H1 (cell line): ENCODE measurements at regions not wholly inside any gene's neighbourhood (a gene's known extent, or its start where the extent isn't known, plus 50 kb on each side); places are given as distances from the start of the nearest gene placed in this dataset.

Experiments used
- CTCF ChIA-PET: fragments of 300-600 bp; sonication (Branson Sonifier 250); formaldehyde crosslinking; loops from one replicate; lab custom pipeline; 2021; ENCODE audit not compliant: partially characterized antibody; lab: Charles Lee
- POLR2A ChIA-PET: fragments of 300-600 bp; sonication (Branson Sonifier 250); formaldehyde crosslinking; loops from one replicate; lab custom pipeline; 2021; ENCODE audit warnings: inconsistent platforms; ENCODE audit not compliant: partially characterized antibody; lab: Charles Lee
- DNase-seq, 2 experiments: peaks; one replicate each; pipeline versions ENCODE4 v3.0.0 to v3.0.0-alpha.2; 2010 to 2022; ENCODE audit warnings: low spot score in 2 of 2, low read depth in 1 of 2, mixed read lengths in 1 of 2
- FAIRE-seq: peaks from 2 replicates; lab custom pipeline; 2011; peaks lifted over from hg19 to GRCh38; lab: Jason Lieb, UNC
- H2AFZ ChIP-seq: 2 replicates; pipeline ENCODE4 v1.8.1; 2012; ENCODE audit warnings: low read length, inconsistent platforms
- H2AK5ac ChIP-seq: 2 replicates; pipeline ENCODE4 v1.6.1; 2013; ENCODE audit warnings: low read depth, low read length
- H2BK120ac ChIP-seq: replicated peaks from 2 replicates; pipeline ENCODE3; 2013; ENCODE audit warnings: low read depth, low read length, inconsistent platforms
- H2BK12ac ChIP-seq: 2 replicates; pipeline ENCODE4 v1.6.1; 2013; ENCODE audit warnings: low read depth, low read length
- H2BK15ac ChIP-seq: 2 replicates; pipeline ENCODE4 v1.6.1; 2013; ENCODE audit warnings: low read length
- H2BK20ac ChIP-seq: 2 replicates; pipeline ENCODE4 v1.6.1; 2013; ENCODE audit warnings: low read length
- H2BK5ac ChIP-seq: 2 replicates; pipeline ENCODE4 v1.6.1; 2013; ENCODE audit warnings: low read depth, low read length
- H3K14ac ChIP-seq: 2 replicates; pipeline ENCODE4 v1.6.1; 2013; ENCODE audit warnings: inconsistent platforms; ENCODE audit not compliant: insufficient read length
- H3K18ac ChIP-seq: 2 replicates; pipeline ENCODE4 v1.6.1; 2013; ENCODE audit warnings: low read length; ENCODE audit errors: extremely low read depth
- H3K23ac ChIP-seq: 2 replicates; pipeline ENCODE4 v1.6.1; 2013; ENCODE audit warnings: inconsistent platforms; ENCODE audit not compliant: insufficient read length
- H3K23me2 ChIP-seq: 2 replicates; pipeline ENCODE4 v1.6.1; 2013; ENCODE audit warnings: low read depth, low read length
- H3K27ac ChIP-seq: 2 replicates; pipeline ENCODE4 v1.6.1; 2011; ENCODE audit warnings: low read depth, low read length, inconsistent platforms
- H3K27me3 ChIP-seq, 4 experiments: replicated peaks in 1 of 4; 1 replicate in 1 of 4; 2 replicates in 3 of 4; pipeline versions ENCODE4 v1.6.1 to v1.8.1; 2011 to 2013; ENCODE audit warnings: low read length in 3 of 4, mild to moderate bottlenecking in 3 of 4, inconsistent platforms in 2 of 4, mixed read lengths in 2 of 4, moderate library complexity in 1 of 4; ENCODE audit not compliant: control insufficient read depth in 3 of 4, insufficient read depth in 3 of 4; ENCODE audit errors: extremely low read depth in 1 of 4
- H3K36me3 ChIP-seq, 4 experiments: 2 replicates each; pipeline versions ENCODE4 v1.6.1 to v1.8.1; 2011 to 2013; ENCODE audit warnings: mild to moderate bottlenecking in 4 of 4, low read length in 3 of 4, moderate library complexity in 2 of 4, control low read depth in 1 of 4, inconsistent platforms in 1 of 4; ENCODE audit not compliant: insufficient read depth in 4 of 4, control insufficient read depth in 2 of 4
- H3K4ac ChIP-seq: replicated peaks from 2 replicates; pipeline ENCODE3; 2013; ENCODE audit warnings: low read length, low read depth, mixed read lengths, inconsistent platforms; ENCODE audit not compliant: insufficient read length
- H3K4me1 ChIP-seq, 4 experiments: replicated peaks in 1 of 4; 1 replicate in 1 of 4; 2 replicates in 3 of 4; pipeline versions ENCODE4 v1.6.1 to v1.8.1; 2011 to 2013; ENCODE audit warnings: low read length in 3 of 4, inconsistent platforms in 2 of 4, mixed read lengths in 1 of 4; ENCODE audit not compliant: insufficient read depth in 4 of 4, control insufficient read depth in 3 of 4
- H3K4me2 ChIP-seq, 2 experiments: 2 replicates each; pipeline versions ENCODE4 v1.6.1 to v1.8.1; 2011 to 2013; ENCODE audit warnings: low read depth in 2 of 2, low read length in 2 of 2, control low read depth in 1 of 2, inconsistent platforms in 1 of 2, mild to moderate bottlenecking in 1 of 2; ENCODE audit not compliant: insufficient read depth in 1 of 2
- H3K4me3 ChIP-seq, 4 experiments: fragments of 200-600, 300-600 bp in 1 of 4; sonication (generic), shearing (Covaris generic), sonication (Bioruptor Twin) in 1 of 4; 2 replicates each; pipeline versions ENCODE4 v1.5.1 to v1.8.1; 2011 to 2016; ENCODE audit warnings: low read length in 4 of 4, low read depth in 3 of 4, control low read depth in 2 of 4, inconsistent platforms in 2 of 4, mild to moderate bottlenecking in 2 of 4, mixed read lengths in 1 of 4, moderate library complexity in 1 of 4; ENCODE audit not compliant: insufficient read depth in 2 of 4; ENCODE audit errors: extremely low read depth in 1 of 4
- H3K56ac ChIP-seq: replicated peaks from 2 replicates; pipeline ENCODE3; 2013; ENCODE audit warnings: low read depth, mild to moderate bottlenecking, mixed read lengths, low read length, inconsistent platforms; ENCODE audit not compliant: insufficient read length
- H3K79me1 ChIP-seq: 2 replicates; pipeline ENCODE4 v1.6.1; 2013; ENCODE audit warnings: low read depth, low read length, control low read depth
- H3K79me2 ChIP-seq, 2 experiments: 2 replicates each; pipeline versions ENCODE4 v1.6.1 to v1.8.1; 2012 to 2013; ENCODE audit warnings: low read length in 2 of 2, mild to moderate bottlenecking in 2 of 2, inconsistent platforms in 1 of 2; ENCODE audit not compliant: insufficient read depth in 2 of 2, control insufficient read depth in 1 of 2
- H3K9ac ChIP-seq, 4 experiments: replicated peaks in 1 of 4; 1 replicate in 1 of 4; 2 replicates in 3 of 4; pipeline versions ENCODE4 v1.6.1 to v1.8.1; 2011 to 2013; ENCODE audit warnings: low read depth in 3 of 4, low read length in 3 of 4, control low read depth in 2 of 4, mild to moderate bottlenecking in 2 of 4, moderate library complexity in 2 of 4, inconsistent platforms in 1 of 4; ENCODE audit errors: extremely low read depth in 1 of 4
- H3K9me3 ChIP-seq, 2 experiments: 2 replicates each; pipeline versions ENCODE4 v1.6.1 to v1.8.1; 2012 to 2013; ENCODE audit warnings: mild to moderate bottlenecking in 2 of 2, moderate library complexity in 2 of 2, control low read depth in 1 of 2, inconsistent platforms in 1 of 2, low read depth in 1 of 2, low read length in 1 of 2, mixed read lengths in 1 of 2; ENCODE audit not compliant: insufficient read depth in 2 of 2
- H4K20me1 ChIP-seq, 2 experiments: replicated peaks in 1 of 2; 2 replicates each; pipeline versions ENCODE3 to v1.8.1; 2011 to 2013; ENCODE audit warnings: inconsistent platforms in 2 of 2, low read length in 2 of 2, mild to moderate bottlenecking in 1 of 2; ENCODE audit not compliant: insufficient read depth in 2 of 2, control insufficient read depth in 1 of 2
- H4K5ac ChIP-seq: 2 replicates; pipeline ENCODE4 v1.6.1; 2013; ENCODE audit warnings: low read length, low read depth, mixed read lengths, inconsistent platforms; ENCODE audit not compliant: insufficient read length
- H4K8ac ChIP-seq: 2 replicates; pipeline ENCODE4 v1.8.0; 2013; ENCODE audit warnings: mild to moderate bottlenecking, moderate library complexity, low read length, inconsistent platforms; ENCODE audit not compliant: insufficient read depth; ENCODE audit errors: extremely low read depth
- H4K91ac ChIP-seq: replicated peaks from 2 replicates; pipeline ENCODE3; 2013; ENCODE audit warnings: low read length, mixed read lengths, inconsistent platforms; ENCODE audit not compliant: insufficient read length
- CTBP2 ChIP-seq: IDR thresholded peaks from 2 replicates; pipeline ENCODE4 v1.7.0; 2011; ENCODE audit warnings: borderline replicate concordance, mild to moderate bottlenecking, moderate library complexity, mixed read lengths, low read length; ENCODE audit not compliant: insufficient read depth, insufficient read length
- GABPA ChIP-seq: IDR thresholded peaks from 2 replicates; pipeline ENCODE4 v1.6.1; 2011; ENCODE audit warnings: mild to moderate bottlenecking, low read length, moderate library complexity, borderline replicate concordance; ENCODE audit not compliant: insufficient read depth
- RAD21 ChIP-seq, 2 experiments: IDR thresholded peaks in 1 of 2; conservative IDR thresholded peaks in 1 of 2; 2 replicates each; pipeline ENCODE4 v1.6.1; 2011; ENCODE audit warnings: low read depth in 2 of 2, low read length in 2 of 2, improper control_type of control experiment in 1 of 2, inconsistent platforms in 1 of 2, mild to moderate bottlenecking in 1 of 2, moderate library complexity in 1 of 2
- RBBP5 ChIP-seq: IDR thresholded peaks from 2 replicates; pipeline ENCODE4 v1.7.1; 2012; ENCODE audit warnings: low read depth, mild to moderate bottlenecking, inconsistent platforms, low read length, moderate library complexity, borderline replicate concordance
- RFX5 ChIP-seq: IDR thresholded peaks from 2 replicates; pipeline ENCODE4 v1.6.1; 2011; ENCODE audit warnings: low read depth, low read length, improper control_type of control experiment, borderline replicate concordance
- SUZ12 ChIP-seq: fragments of 200-600 bp; sonication (generic); IDR thresholded peaks from 2 replicates; pipeline ENCODE4 v1.6.1; 2012; ENCODE audit warnings: mild to moderate bottlenecking, inconsistent platforms, low read length, moderate library complexity, mixed read lengths
- TAF1 ChIP-seq: IDR thresholded peaks from 2 replicates; pipeline ENCODE4 v1.6.1; 2011; ENCODE audit warnings: mild to moderate bottlenecking, low read depth, low read length
- TCF12 ChIP-seq: IDR thresholded peaks from 2 replicates; pipeline ENCODE4 v1.6.1; 2011; ENCODE audit warnings: low read depth, mild to moderate bottlenecking, low read length
- WGBS, 2 experiments: shearing (Covaris generic) in 1 of 2; methylation state at CpG; one replicate each; pipeline versions ENCODE4 v1.1.6 to v1.1.7; 2013 to 2015; ENCODE audit warnings: low lambda C conversion rate in 2 of 2, mixed read lengths in 2 of 2, inconsistent platforms in 1 of 2, low coverage in 1 of 2, missing lambda C conversion rate in 1 of 2; ENCODE audit not compliant: insufficient replicate concordance in 2 of 2, insufficient coverage in 1 of 2, insufficient read length in 1 of 2; ENCODE audit errors: extremely low coverage in 1 of 2, missing lambda C conversion rate in 1 of 2; 5-methylcytosine and 5-hydroxymethylcytosine counted together
- TF ChIP-seq, protein P1 (sequence below): IDR thresholded peaks from 2 replicates; pipeline ENCODE4 v1.6.1; 2011; ENCODE audit warnings: low read length, improper control_type of control experiment
- TF ChIP-seq, protein P2 (sequence below): IDR thresholded peaks from 2 replicates; pipeline ENCODE4 v1.6.1; 2012; ENCODE audit warnings: inconsistent platforms
- TF ChIP-seq, protein P3 (sequence below): IDR thresholded peaks from 2 replicates; pipeline ENCODE4 v1.6.1; 2011; ENCODE audit warnings: low read depth, mild to moderate bottlenecking, low read length; ENCODE audit not compliant: insufficient read depth

DNA sequence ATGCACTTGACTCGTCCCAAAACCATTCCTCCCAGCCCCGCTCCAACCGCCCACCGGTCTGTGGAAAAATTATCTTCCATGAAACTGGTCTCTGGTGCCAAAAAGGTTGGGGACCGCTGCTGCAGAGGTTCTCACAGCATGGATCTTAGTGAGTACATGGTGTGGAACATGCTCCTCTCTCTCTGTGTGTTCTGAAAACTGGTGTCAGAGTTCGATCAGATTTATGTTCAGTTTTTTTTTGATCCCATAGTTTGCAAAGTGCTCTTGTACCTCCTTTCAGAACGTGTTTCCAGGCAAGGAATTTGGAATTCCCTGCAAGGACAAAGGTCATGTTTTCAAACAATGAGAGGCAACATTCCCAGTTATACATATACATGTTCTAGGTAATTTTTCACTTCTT lies 61.2 kb upstream of the FAM171A1 start:
- H4K5ac ChIP-seq, result no peak overlapping the region
- H3K27ac ChIP-seq, result no peak overlapping the region
- POLR2A ChIA-PET, result no interaction called here
- H3K4me1 ChIP-seq, result no peaks in the 10 kb centered on the region
- H3K79me1 ChIP-seq, result no peaks in the 10 kb centered on the region
- no peaks in the 10 kb centered on the region for H3K79me2 ChIP-seq
- no peak overlapping the region for H3K56ac ChIP-seq
- H3K23ac ChIP-seq, result no peak overlapping the region
- CTCF ChIA-PET, result interaction anchor here (0.6 to 5.1 kb wide), 6 partner anchors 12 to 318 kb away, joined by 3 to 37 read pairs (median 13); partner anchors contain the start of gene ITGA8
- no peak overlapping the region for H3K9ac ChIP-seq
- no peak overlapping the region for H2BK20ac ChIP-seq
- H3K9me3 ChIP-seq, result no peaks in the 10 kb centered on the region
- no peak overlapping the region for H2BK120ac ChIP-seq
- H2BK5ac ChIP-seq, result no peak overlapping the region
- H3K4me3 ChIP-seq, result no peak overlapping the region
- H3K18ac ChIP-seq, result no peak overlapping the region
- H2AK5ac ChIP-seq, result no peak overlapping the region
- no peaks in the 10 kb centered on the region for H4K20me1 ChIP-seq
- no peak overlapping the region for H3K4me2 ChIP-seq
- H3K36me3 ChIP-seq, result no peaks in the 10 kb centered on the region
- no peak overlapping the region for H2BK15ac ChIP-seq
- no peak overlapping the region for H4K8ac ChIP-seq
- peaks cover 3% of the 10 kb centered on the region; the same call in 1 of the 2 replicates for H3K23me2 ChIP-seq
- WGBS, 2 experiments, result 90% methylated on average over 7 of the region's 7 CpGs; no CpG with 5 or more reads in 1 of the 2 experiments
- H3K4ac ChIP-seq, result no peak overlapping the region
- FAIRE-seq (no peak), DNase-seq (no peak)
- H2AFZ ChIP-seq, result no peak overlapping the region
- no peak overlapping the region for H4K91ac ChIP-seq
- H3K14ac ChIP-seq, result no peak overlapping the region
- H2BK12ac ChIP-seq, result no peak overlapping the region
- H3K27me3 ChIP-seq, result peaks cover 0 to 6% (median 3%) of the 10 kb centered on the region in 4 experiments; a peak in 2 of 7 replicates
- TF ChIP-seq RBBP5 (no peak), GABPA (no peak), RFX5 (no peak), RAD21 (IDR thresholded peaks at IDR 0.05 in 1 of 2, conservative IDR thresholded peaks at IDR 0.05 in 1 of 2; ENCODE audit: low read depth in 2 of 2, low read length in 2 of 2) (no peak), TCF12 (no peak), CTBP2 (no peak), TAF1 (no peak), SUZ12 (no peak)
- TF ChIP-seq, protein P1, sequence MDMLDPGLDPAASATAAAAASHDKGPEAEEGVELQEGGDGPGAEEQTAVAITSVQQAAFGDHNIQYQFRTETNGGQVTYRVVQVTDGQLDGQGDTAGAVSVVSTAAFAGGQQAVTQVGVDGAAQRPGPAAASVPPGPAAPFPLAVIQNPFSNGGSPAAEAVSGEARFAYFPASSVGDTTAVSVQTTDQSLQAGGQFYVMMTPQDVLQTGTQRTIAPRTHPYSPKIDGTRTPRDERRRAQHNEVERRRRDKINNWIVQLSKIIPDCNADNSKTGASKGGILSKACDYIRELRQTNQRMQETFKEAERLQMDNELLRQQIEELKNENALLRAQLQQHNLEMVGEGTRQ, result no peak
- TF ChIP-seq, protein P2, sequence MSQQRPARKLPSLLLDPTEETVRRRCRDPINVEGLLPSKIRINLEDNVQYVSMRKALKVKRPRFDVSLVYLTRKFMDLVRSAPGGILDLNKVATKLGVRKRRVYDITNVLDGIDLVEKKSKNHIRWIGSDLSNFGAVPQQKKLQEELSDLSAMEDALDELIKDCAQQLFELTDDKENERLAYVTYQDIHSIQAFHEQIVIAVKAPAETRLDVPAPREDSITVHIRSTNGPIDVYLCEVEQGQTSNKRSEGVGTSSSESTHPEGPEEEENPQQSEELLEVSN, result no peak
- TF ChIP-seq, protein P3, sequence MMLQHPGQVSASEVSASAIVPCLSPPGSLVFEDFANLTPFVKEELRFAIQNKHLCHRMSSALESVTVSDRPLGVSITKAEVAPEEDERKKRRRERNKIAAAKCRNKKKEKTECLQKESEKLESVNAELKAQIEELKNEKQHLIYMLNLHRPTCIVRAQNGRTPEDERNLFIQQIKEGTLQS, result no peak
